ENCODE measurements at regions not wholly inside any gene's neighbourhood (a gene's known extent, or its start where the extent isn't known, plus 50 kb on each side); places are given as distances from the start of the nearest gene placed in this dataset.

- H3K14ac ChIP-seq (ENCODE audit: low read length) = no peak overlapping the region
- DNase-seq (ENCODE audit: low spot score) = no peak
- H2AFZ ChIP-seq (ENCODE audit: low read length) = no peak overlapping the region
Observed at GRCh38 chr5:67395790-67396418, 199.3 kb upstream of the CD180 start.

GRCh38 chr5:67393211-67393610 is 196.6 kb upstream of the CD180 start:
- Histone ChIP-seq H3K9me3 (replicated peaks in 1 of 2; ENCODE audit: control insufficient read depth in 2 of 2, insufficient read depth in 1 of 2, low read depth in 1 of 2, low read length in 2 of 2) (no peaks in the 10 kb centered on the region), H3K27ac (replicated peaks; ENCODE audit: low read length) (no peak overlapping the region), H3K9ac (ENCODE audit: low read depth, low read length, poor library complexity) (no peak overlapping the region), H3K4ac (ENCODE audit: low read length) (no peak overlapping the region), H3K79me1 (ENCODE audit: low read depth, low read length) (no peaks in the 10 kb centered on the region), H3K23ac (ENCODE audit: low read depth, low read length, poor library complexity) (no peak overlapping the region), H3K14ac (ENCODE audit: low read length) (no peak overlapping the region), H3K18ac (ENCODE audit: low read length) (no peak overlapping the region), H2AK5ac (ENCODE audit: low read depth, low read length) (no peak overlapping the region), H4K8ac (ENCODE audit: low read depth, low read length) (no peak overlapping the region), H3K27me3 (ENCODE audit: control insufficient read depth in 3 of 3, insufficient read depth in 3 of 3, low read depth in 1 of 3, low read length in 3 of 3) (no peaks in the 10 kb centered on the region), H2BK120ac (ENCODE audit: low read depth, low read length) (no peak overlapping the region), H3K4me3 (ENCODE audit: low read length in 2 of 2) (no peak overlapping the region), H4K91ac (ENCODE audit: low read depth, low read length, poor library complexity) (no peak overlapping the region), H2BK15ac (ENCODE audit: low read length) (no peak overlapping the region), H2BK12ac (ENCODE audit: low read length) (no peak overlapping the region), H3K4me1 (ENCODE audit: control insufficient read depth in 2 of 2, insufficient read depth in 1 of 2, low read depth in 1 of 2, low read length in 2 of 2) (no peaks in the 10 kb centered on the region), H2AFZ (ENCODE audit: low read length) (no peak overlapping the region), H2BK5ac (ENCODE audit: low read length) (no peak overlapping the region), H3K36me3 (replicated peaks in 1 of 2; ENCODE audit: control insufficient read depth in 2 of 2, insufficient read depth in 2 of 2, low read length in 2 of 2) (no peaks in the 10 kb centered on the region), H3K4me2 (ENCODE audit: insufficient read depth, low read length, poor library complexity, severe bottlenecking) (no peak overlapping the region)
- no peak for DNase-seq (ENCODE audit: low spot score)

More at GRCh38 chr5:67395790-67396418, 199.3 kb upstream of the CD180 start:
- H3K23ac ChIP-seq (ENCODE audit: low read depth, low read length, poor library complexity) = no peak overlapping the region
- H2AK5ac ChIP-seq (ENCODE audit: low read depth, low read length) = no peak overlapping the region
- H3K9me3 ChIP-seq (replicated peaks in 1 of 2; ENCODE audit: control insufficient read depth in 2 of 2, insufficient read depth in 1 of 2, low read depth in 1 of 2, low read length in 2 of 2) = no peaks in the 10 kb centered on the region
- no peak overlapping the region for H3K4me3 ChIP-seq (ENCODE audit: low read length in 2 of 2)
- H2BK12ac ChIP-seq (ENCODE audit: low read length) = no peak overlapping the region
- H3K36me3 ChIP-seq (replicated peaks in 1 of 2; ENCODE audit: control insufficient read depth in 2 of 2, insufficient read depth in 2 of 2, low read length in 2 of 2) = no peaks in the 10 kb centered on the region
- H2BK120ac ChIP-seq (ENCODE audit: low read depth, low read length) = no peak overlapping the region
- H2BK15ac ChIP-seq (ENCODE audit: low read length) = no peak overlapping the region
- WGBS, 2 donors (ENCODE audit: extremely low coverage in 2 of 2, insufficient read length in 2 of 2, insufficient replicate concordance in 1 of 2) = no CpG with 5 or more reads among the region's 2 CpGs
- H3K4me2 ChIP-seq (ENCODE audit: insufficient read depth, low read length, poor library complexity, severe bottlenecking) = no peak overlapping the region
- no peaks in the 10 kb centered on the region for H3K79me1 ChIP-seq (ENCODE audit: low read depth, low read length)
- H2BK5ac ChIP-seq (ENCODE audit: low read length) = no peak overlapping the region
- no peak overlapping the region for H4K8ac ChIP-seq (ENCODE audit: low read depth, low read length)
- no peak overlapping the region for H3K18ac ChIP-seq (ENCODE audit: low read length)
- H3K9ac ChIP-seq (ENCODE audit: low read depth, low read length, poor library complexity) = no peak overlapping the region
- no peak overlapping the region for H4K91ac ChIP-seq (ENCODE audit: low read depth, low read length, poor library complexity)
- no peaks in the 10 kb centered on the region for H3K27me3 ChIP-seq (ENCODE audit: control insufficient read depth in 3 of 3, insufficient read depth in 3 of 3, low read depth in 1 of 3, low read length in 3 of 3)
- no peak overlapping the region for H3K4ac ChIP-seq (ENCODE audit: low read length)
- H3K27ac ChIP-seq (replicated peaks; ENCODE audit: low read length) = no peak overlapping the region
- no peaks in the 10 kb centered on the region for H3K4me1 ChIP-seq (ENCODE audit: control insufficient read depth in 2 of 2, insufficient read depth in 1 of 2, low read depth in 1 of 2, low read length in 2 of 2)

GRCh38 chr5:67390935-67391334 is 194.3 kb upstream of the CD180 start:
- Histone ChIP-seq H2AFZ (ENCODE audit: low read length) (no peak overlapping the region), H3K4me2 (ENCODE audit: insufficient read depth, low read length, poor library complexity, severe bottlenecking) (no peak overlapping the region), H3K36me3 (replicated peaks in 1 of 2; ENCODE audit: control insufficient read depth in 2 of 2, insufficient read depth in 2 of 2, low read length in 2 of 2) (no peaks in the 10 kb centered on the region), H3K9ac (ENCODE audit: low read depth, low read length, poor library complexity) (no peak overlapping the region), H2BK12ac (ENCODE audit: low read length) (no peak overlapping the region), H3K4me3 (ENCODE audit: low read length in 2 of 2) (no peak overlapping the region), H2BK15ac (ENCODE audit: low read length) (no peak overlapping the region), H4K8ac (ENCODE audit: low read depth, low read length) (no peak overlapping the region), H2BK120ac (ENCODE audit: low read depth, low read length) (no peak overlapping the region), H3K27me3 (ENCODE audit: control insufficient read depth in 3 of 3, insufficient read depth in 3 of 3, low read depth in 1 of 3, low read length in 3 of 3) (no peaks in the 10 kb centered on the region), H3K79me1 (ENCODE audit: low read depth, low read length) (no peaks in the 10 kb centered on the region), H3K14ac (ENCODE audit: low read length) (no peak overlapping the region), H4K91ac (ENCODE audit: low read depth, low read length, poor library complexity) (no peak overlapping the region), H3K4me1 (ENCODE audit: control insufficient read depth in 2 of 2, insufficient read depth in 1 of 2, low read depth in 1 of 2, low read length in 2 of 2) (no peaks in the 10 kb centered on the region), H3K23ac (ENCODE audit: low read depth, low read length, poor library complexity) (no peak overlapping the region), H3K4ac (ENCODE audit: low read length) (no peak overlapping the region), H2AK5ac (ENCODE audit: low read depth, low read length) (no peak overlapping the region), H2BK5ac (ENCODE audit: low read length) (no peak overlapping the region), H3K27ac (replicated peaks; ENCODE audit: low read length) (no peak overlapping the region), H3K9me3 (replicated peaks in 1 of 2; ENCODE audit: control insufficient read depth in 2 of 2, insufficient read depth in 1 of 2, low read depth in 1 of 2, low read length in 2 of 2) (no peaks in the 10 kb centered on the region), H3K18ac (ENCODE audit: low read length) (no peak overlapping the region)
- DNase-seq (ENCODE audit: low spot score) = no peak
- no CpG with 5 or more reads among the region's 1 CpG for whole genome bisulfite sequencing, 2 donors (ENCODE audit: extremely low coverage in 2 of 2, insufficient read length in 2 of 2, insufficient replicate concordance in 1 of 2)

GRCh38 chr5:67383451-67383850 is 186.9 kb upstream of the CD180 start:
- Histone ChIP-seq H3K23ac (ENCODE audit: low read depth, low read length, poor library complexity) (no peak overlapping the region), H3K4me2 (ENCODE audit: insufficient read depth, low read length, poor library complexity, severe bottlenecking) (no peak overlapping the region), H3K18ac (ENCODE audit: low read length) (no peak overlapping the region), H3K14ac (ENCODE audit: low read length) (no peak overlapping the region), H3K9ac (ENCODE audit: low read depth, low read length, poor library complexity) (no peak overlapping the region), H2BK5ac (ENCODE audit: low read length) (no peak overlapping the region), H3K79me1 (ENCODE audit: low read depth, low read length) (no peaks in the 10 kb centered on the region), H3K4me1 (ENCODE audit: control insufficient read depth in 2 of 2, insufficient read depth in 1 of 2, low read depth in 1 of 2, low read length in 2 of 2) (no peaks in the 10 kb centered on the region), H3K9me3 (replicated peaks in 1 of 2; ENCODE audit: control insufficient read depth in 2 of 2, insufficient read depth in 1 of 2, low read depth in 1 of 2, low read length in 2 of 2) (no peaks in the 10 kb centered on the region), H4K8ac (ENCODE audit: low read depth, low read length) (no peak overlapping the region), H4K91ac (ENCODE audit: low read depth, low read length, poor library complexity) (no peak overlapping the region), H3K36me3 (replicated peaks in 1 of 2; ENCODE audit: control insufficient read depth in 2 of 2, insufficient read depth in 2 of 2, low read length in 2 of 2) (no peaks in the 10 kb centered on the region), H3K4me3 (ENCODE audit: low read length in 2 of 2) (no peak overlapping the region), H2AFZ (ENCODE audit: low read length) (no peak overlapping the region), H3K4ac (ENCODE audit: low read length) (no peak overlapping the region), H3K27ac (replicated peaks; ENCODE audit: low read length) (no peak overlapping the region), H2BK15ac (ENCODE audit: low read length) (no peak overlapping the region), H2BK120ac (ENCODE audit: low read depth, low read length) (no peak overlapping the region), H3K27me3 (ENCODE audit: control insufficient read depth in 3 of 3, insufficient read depth in 3 of 3, low read depth in 1 of 3, low read length in 3 of 3) (no peaks in the 10 kb centered on the region), H2AK5ac (ENCODE audit: low read depth, low read length) (no peak overlapping the region), H2BK12ac (ENCODE audit: low read length) (no peak overlapping the region)
- no peak for DNase-seq (ENCODE audit: low spot score)
